Superior temporal gyrus (tissue), 1 donor: ENCODE measurements at regions not wholly inside any gene's neighbourhood (a gene's known extent, or its start where the extent isn't known, plus 50 kb on each side); places are given as distances from the start of the nearest gene placed in this dataset.

ENCODE experiments used
- DNase-seq: peaks from one replicate; pipeline ENCODE4 v3.0.0-alpha.2; 2016; ENCODE audit errors: extremely low spot score

- DNase-seq: no peak
Observed at GRCh38 chr2:138435701-138436100, 65.9 kb upstream of the SPOPL start.

GRCh38 chr2:138439733-138440132 is 61.8 kb upstream of the SPOPL start:
- no peak for DNase-seq

GRCh38 chr2:138440759-138441158 is 60.8 kb upstream of the SPOPL start:
- DNase-seq: no peak

DNA sequence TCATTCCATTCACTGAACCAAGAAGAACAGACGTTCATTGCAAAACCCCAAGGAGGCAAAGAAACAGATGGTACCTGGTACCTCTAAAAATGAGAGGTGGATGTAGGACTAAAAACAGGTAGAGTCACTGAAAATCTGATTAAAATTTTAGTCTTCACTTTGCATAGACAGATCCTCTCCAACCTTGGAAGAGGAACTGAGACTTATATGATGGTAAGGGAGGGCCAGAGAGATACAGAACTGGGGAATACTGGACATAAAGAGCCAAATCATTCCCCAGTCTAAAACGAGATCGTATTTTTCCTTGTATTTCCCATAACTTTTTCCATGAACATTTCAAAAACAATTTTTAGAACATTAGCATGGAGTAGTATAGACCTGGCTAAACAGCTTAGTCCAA is 59.7 kb upstream of the SPOPL start:
- DNase-seq: no peak

- no peak for DNase-seq
Observed at GRCh38 chr2:138444411-138444810, 57.2 kb upstream of the SPOPL start.

GRCh38 chr2:138445227-138445626 is 56.3 kb upstream of the SPOPL start:
- no peak for DNase-seq

DNA sequence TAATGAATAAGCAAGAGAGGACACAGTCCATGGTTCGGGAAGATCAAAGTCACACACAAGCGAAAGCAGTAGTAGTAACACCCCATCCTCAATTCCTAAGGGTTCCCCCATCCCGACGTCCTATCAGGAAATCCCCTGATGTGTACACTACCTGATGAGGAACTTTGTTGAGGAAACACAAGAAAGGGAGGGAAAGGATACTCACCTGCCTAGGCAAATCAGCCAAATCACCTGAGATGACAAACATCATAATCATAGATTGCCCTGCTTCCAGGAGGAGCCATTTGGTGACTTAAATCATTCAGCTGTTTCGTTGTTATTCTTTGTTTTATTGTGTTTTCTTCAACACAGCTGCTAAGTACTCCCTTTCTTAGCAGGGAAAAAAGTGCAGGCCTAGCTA is 55.5 kb upstream of the SPOPL start:
- DNase-seq: no peak

- no peak for DNase-seq
Observed at GRCh38 chr2:138447889-138448570, 53.5 kb upstream of the SPOPL start.
